Upper lobe of left lung (tissue), 4 donors: ENCODE measurements at regions not wholly inside any gene's neighbourhood (a gene's known extent, or its start where the extent isn't known, plus 50 kb on each side); places are given as distances from the start of the nearest gene placed in this dataset.
"Not testable (repeated sequence)": the region's sequence is repeated elsewhere in the genome, so short reads cannot be mapped to it uniquely, and the experiment has no call there.

Experiments used
- CTCF ChIP-seq, 6 experiments: fragments of 450-650 bp in 4 of 6; fragments of 200-600 bp in 2 of 6; sonication (generic) in 2 of 6; IDR thresholded peaks; one replicate each; pipeline ENCODE4 v1.5.1; 2016 to 2019; ENCODE audit warnings: antibody characterized with exemption in 6 of 6
- EP300 ChIP-seq, 4 donors: sonication (generic); formaldehyde crosslinking; IDR thresholded peaks; one replicate each; pipeline ENCODE4 v1.5.1; 2017; ENCODE audit warnings: antibody characterized with exemption in 4 of 4, control low read depth in 2 of 4
- POLR2AphosphoS5 ChIP-seq, 2 donors: sonication (generic); formaldehyde crosslinking; IDR thresholded peaks; one replicate each; pipeline ENCODE4 v1.5.1; 2017; ENCODE audit warnings: antibody characterized with exemption in 2 of 2

- TF ChIP-seq EP300, CTCF, POLR2AphosphoS5 (IDR thresholded peaks at IDR 0.05): not testable (repeated sequence)
Measured at GRCh38 chr7:55695893-55696701, 123.8 kb upstream of the VOPP1 start.
